ENCODE measurements at regions not wholly inside any gene's neighbourhood (a gene's known extent, or its start where the extent isn't known, plus 50 kb on each side); places are given as distances from the start of the nearest gene placed in this dataset.

DNA sequence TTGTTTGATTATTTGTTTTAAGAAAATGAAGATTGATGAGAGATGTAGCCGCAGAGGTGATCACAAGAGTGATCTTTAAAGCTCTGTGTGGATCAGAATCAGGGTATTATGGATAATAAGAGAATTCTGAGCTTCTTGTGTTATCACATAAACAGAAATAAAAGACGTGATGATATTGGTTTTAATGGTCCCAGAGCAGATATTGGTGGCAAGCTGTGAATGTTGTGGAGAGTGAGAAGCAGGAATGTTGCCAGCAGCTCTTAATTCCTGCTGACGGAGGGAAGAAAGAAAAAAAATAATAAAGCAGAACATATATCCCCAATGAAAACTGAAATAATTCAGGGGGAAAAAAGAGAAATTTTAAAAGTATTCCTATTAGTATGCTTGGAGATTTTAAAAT, 1015.9 kb downstream of the PCDH18 start:
- no peak for ATAC-seq
- no peaks in the 10 kb centered on the region for H3K36me3 ChIP-seq (ENCODE audit: control insufficient read depth in 1 of 2, insufficient read depth in 2 of 2, low read length in 2 of 2)
- TF ChIP-seq SP1 (IDR thresholded peaks at IDR 0.05; ENCODE audit: low read depth) (no peak), POLR2A (IDR thresholded peaks at IDR 0.05; ENCODE audit: borderline replicate concordance, extremely low read depth, insufficient read depth, insufficient read length) (no peak), ZFX (IDR thresholded peaks at IDR 0.05) (no peak), YY1 (IDR thresholded peaks at IDR 0.05; ENCODE audit: extremely low read depth, insufficient replicate concordance, low read depth, low read length) (no peak), SIN3A (IDR thresholded peaks at IDR 0.05; ENCODE audit: low read depth) (no peak), JUND (IDR thresholded peaks at IDR 0.05) (no peak), EZH2phosphoT487 (IDR thresholded peaks at IDR 0.05; ENCODE audit: borderline replicate concordance) (no peak), EZH2 (IDR thresholded peaks at IDR 0.05) (no peak), SRF (IDR thresholded peaks at IDR 0.05; ENCODE audit: low read depth) (no peak), POLR2AphosphoS5 (IDR thresholded peaks at IDR 0.05; ENCODE audit: low read depth, low read length) (no peak), TCF7L2 (IDR thresholded peaks at IDR 0.05; ENCODE audit: borderline replicate concordance, extremely low read depth, insufficient read depth, insufficient read length) (no peak), EGR1 (IDR thresholded peaks at IDR 0.05; ENCODE audit: low read depth) (no peak), FOSL1 (IDR thresholded peaks at IDR 0.05; ENCODE audit: low read depth) (no peak)
- TF ChIP-seq, protein P1, sequence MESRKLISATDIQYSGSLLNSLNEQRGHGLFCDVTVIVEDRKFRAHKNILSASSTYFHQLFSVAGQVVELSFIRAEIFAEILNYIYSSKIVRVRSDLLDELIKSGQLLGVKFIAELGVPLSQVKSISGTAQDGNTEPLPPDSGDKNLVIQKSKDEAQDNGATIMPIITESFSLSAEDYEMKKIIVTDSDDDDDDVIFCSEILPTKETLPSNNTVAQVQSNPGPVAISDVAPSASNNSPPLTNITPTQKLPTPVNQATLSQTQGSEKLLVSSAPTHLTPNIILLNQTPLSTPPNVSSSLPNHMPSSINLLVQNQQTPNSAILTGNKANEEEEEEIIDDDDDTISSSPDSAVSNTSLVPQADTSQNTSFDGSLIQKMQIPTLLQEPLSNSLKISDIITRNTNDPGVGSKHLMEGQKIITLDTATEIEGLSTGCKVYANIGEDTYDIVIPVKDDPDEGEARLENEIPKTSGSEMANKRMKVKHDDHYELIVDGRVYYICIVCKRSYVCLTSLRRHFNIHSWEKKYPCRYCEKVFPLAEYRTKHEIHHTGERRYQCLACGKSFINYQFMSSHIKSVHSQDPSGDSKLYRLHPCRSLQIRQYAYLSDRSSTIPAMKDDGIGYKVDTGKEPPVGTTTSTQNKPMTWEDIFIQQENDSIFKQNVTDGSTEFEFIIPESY (IDR thresholded peaks at IDR 0.05; ENCODE audit: extremely low read depth, insufficient replicate concordance, low read length): no peak
- TF ChIP-seq, protein P2, sequence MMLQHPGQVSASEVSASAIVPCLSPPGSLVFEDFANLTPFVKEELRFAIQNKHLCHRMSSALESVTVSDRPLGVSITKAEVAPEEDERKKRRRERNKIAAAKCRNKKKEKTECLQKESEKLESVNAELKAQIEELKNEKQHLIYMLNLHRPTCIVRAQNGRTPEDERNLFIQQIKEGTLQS (IDR thresholded peaks at IDR 0.05): no peak
- RAD21 ChIA-PET (ENCODE audit: low non-redundant PET in 1 of 2, low total read pairs in 2 of 2, uncharacterized antibody in 2 of 2, unreplicated experiment in 2 of 2): no interaction called here
- no peak overlapping the region for H3K4me2 ChIP-seq (ENCODE audit: low read length)
- POLR2A ChIA-PET: no interaction called here
- no peaks in the 10 kb centered on the region for H3K79me2 ChIP-seq (ENCODE audit: insufficient read depth, low read length)
- H3K9ac ChIP-seq (ENCODE audit: low read length): no peak overlapping the region
- no peak overlapping the region for H3K27ac ChIP-seq (ENCODE audit: low read depth, low read length)
- no peaks in the 10 kb centered on the region for H3K4me1 ChIP-seq (ENCODE audit: control insufficient read depth in 1 of 2, insufficient read depth in 2 of 2, low read length in 2 of 2)
- H3K4me3 ChIP-seq (replicated peaks in 1 of 2; ENCODE audit: low read depth in 1 of 2, low read length in 2 of 2): no peak overlapping the region
- no TSS peak for BruUV-seq (replicated peaks)
- no peaks in the 10 kb centered on the region for H3K9me3 ChIP-seq (ENCODE audit: control insufficient read depth in 1 of 2, insufficient read depth in 1 of 2, low read depth in 1 of 2, low read length in 2 of 2)
- H2AFZ ChIP-seq (ENCODE audit: low read depth, low read length, poor library complexity, severe bottlenecking): no peak overlapping the region
- no peaks in the 10 kb centered on the region for H3K9me2 ChIP-seq (ENCODE audit: insufficient read depth)
- H4K20me1 ChIP-seq (ENCODE audit: insufficient read depth): no peaks in the 10 kb centered on the region
- no peaks in the 10 kb centered on the region for H3K27me3 ChIP-seq (ENCODE audit: insufficient read depth, low read length)
- CTCF ChIA-PET: no interaction called here
- DNase-seq (ENCODE audit: low read depth, low spot score): no peak
- intact Hi-C loops (cut with micrococcal nuclease): no loop called here

All from HCT116 (cell line).